HEK293T (cell line): ENCODE measurements at regions not wholly inside any gene's neighbourhood (a gene's known extent, or its start where the extent isn't known, plus 50 kb on each side); places are given as distances from the start of the nearest gene placed in this dataset.

Experiments used
- ARNT ChIP-seq: fragments of 450-650 bp; IDR thresholded peaks from 2 replicates; pipeline ENCODE4 v1.6.1; 2017; ENCODE audit warnings: mild to moderate bottlenecking
- BHLHE40 ChIP-seq: fragments of 450-650 bp; IDR thresholded peaks from 2 replicates; pipeline ENCODE4 v1.6.1; 2016; ENCODE audit warnings: mild to moderate bottlenecking, moderate library complexity, borderline replicate concordance
- CTBP1 ChIP-seq: fragments of 450-650 bp; IDR thresholded peaks from 2 replicates; pipeline ENCODE4 v1.6.1; 2016; ENCODE audit warnings: borderline replicate concordance
- FOXA1 ChIP-seq: fragments of 450-650 bp; IDR thresholded peaks from 2 replicates; pipeline ENCODE4 v1.6.1; 2016; ENCODE audit warnings: mild to moderate bottlenecking
- FOXK2 ChIP-seq: fragments of 450-650 bp; IDR thresholded peaks from 2 replicates; pipeline ENCODE4 v1.6.1; 2016; ENCODE audit warnings: mild to moderate bottlenecking
- FOXM1 ChIP-seq: fragments of 450-650 bp; IDR thresholded peaks from 2 replicates; pipeline ENCODE4 v1.6.1; 2017; ENCODE audit warnings: mild to moderate bottlenecking, borderline replicate concordance
- HDGF ChIP-seq: fragments of 450-650 bp; IDR thresholded peaks from 2 replicates; pipeline ENCODE4 v1.6.1; 2017; ENCODE audit warnings: antibody characterized with exemption, borderline replicate concordance
- LEF1 ChIP-seq: fragments of 450-650 bp; IDR thresholded peaks from 2 replicates; pipeline ENCODE4 v1.6.1; 2017; ENCODE audit warnings: mild to moderate bottlenecking, borderline replicate concordance
- NFRKB ChIP-seq: fragments of 450-650 bp; IDR thresholded peaks from 2 replicates; pipeline ENCODE4 v1.6.1; 2016; ENCODE audit warnings: mild to moderate bottlenecking, moderate library complexity
- SP1 ChIP-seq: fragments of 450-650 bp; IDR thresholded peaks from 2 replicates; pipeline ENCODE4 v1.6.1; 2017
- SUZ12 ChIP-seq: fragments of 450-650 bp; IDR thresholded peaks from 2 replicates; pipeline ENCODE4 v1.6.1; 2016; ENCODE audit warnings: mild to moderate bottlenecking
- TARDBP ChIP-seq: fragments of 450-650 bp; IDR thresholded peaks from 2 replicates; pipeline ENCODE4 v1.6.1; 2016
- ZNF384 ChIP-seq: fragments of 450-650 bp; IDR thresholded peaks from 2 replicates; pipeline ENCODE4 v1.6.1; 2016
- TF ChIP-seq, protein P1 (sequence below): fragments of 450-650 bp; IDR thresholded peaks from 2 replicates; pipeline ENCODE4 v1.6.1; 2016

DNA sequence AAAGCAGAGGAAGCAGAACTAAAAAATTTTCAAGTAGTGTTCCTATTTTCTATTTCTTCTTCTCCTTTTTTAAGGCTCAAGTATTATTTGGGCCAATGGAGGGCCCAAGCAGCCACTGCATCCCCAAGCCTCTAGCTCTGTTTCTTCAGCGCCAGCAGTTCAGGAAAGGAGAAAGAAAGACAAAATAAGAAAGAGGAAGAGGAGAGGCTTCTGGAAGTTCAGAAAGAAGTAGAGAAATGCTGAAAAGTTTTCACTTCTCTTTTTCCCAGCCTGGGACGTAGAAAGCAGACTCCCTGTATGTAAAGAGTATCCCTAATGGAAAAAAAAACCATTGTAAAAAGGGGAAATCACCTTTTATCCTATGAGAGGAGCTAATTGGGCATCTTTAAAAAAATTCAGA is 165.5 kb upstream of the KLF12 start:
- no peak for TF ChIP-seq ZNF384
- TF ChIP-seq HDGF, result no peak
- no peak for TF ChIP-seq SP1
- TF ChIP-seq FOXA1, result no peak
- no peak for TF ChIP-seq TARDBP
- no peak for TF ChIP-seq FOXM1
- TF ChIP-seq SUZ12, result no peak
- no peak for TF ChIP-seq ARNT
- TF ChIP-seq, protein P1, sequence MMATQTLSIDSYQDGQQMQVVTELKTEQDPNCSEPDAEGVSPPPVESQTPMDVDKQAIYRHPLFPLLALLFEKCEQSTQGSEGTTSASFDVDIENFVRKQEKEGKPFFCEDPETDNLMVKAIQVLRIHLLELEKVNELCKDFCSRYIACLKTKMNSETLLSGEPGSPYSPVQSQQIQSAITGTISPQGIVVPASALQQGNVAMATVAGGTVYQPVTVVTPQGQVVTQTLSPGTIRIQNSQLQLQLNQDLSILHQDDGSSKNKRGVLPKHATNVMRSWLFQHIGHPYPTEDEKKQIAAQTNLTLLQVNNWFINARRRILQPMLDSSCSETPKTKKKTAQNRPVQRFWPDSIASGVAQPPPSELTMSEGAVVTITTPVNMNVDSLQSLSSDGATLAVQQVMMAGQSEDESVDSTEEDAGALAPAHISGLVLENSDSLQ, result no peak
- TF ChIP-seq BHLHE40, result no peak
- no peak for TF ChIP-seq FOXK2
- no peak for TF ChIP-seq CTBP1
- TF ChIP-seq LEF1, result no peak
- no peak for TF ChIP-seq NFRKB
